HepG2 (cell line): ENCODE measurements at regions not wholly inside any gene's neighbourhood (a gene's known extent, or its start where the extent isn't known, plus 50 kb on each side); places are given as distances from the start of the nearest gene placed in this dataset.

Experiments
- ATAC-seq: fragments of 200-7000 bp; cut with Tn5 transposase; 3 replicates; pipeline ENCODE4 v1.9.1; 2020; ENCODE audit warnings: mild to moderate bottlenecking, moderate library complexity
- BruUV-seq: library from RNA; stranded (reverse); fragments of 400-500 nt; replicated peaks from 2 replicates; lab custom pipeline; 2021; lab: Mats Ljungman, UMichigan
- CTCF ChIA-PET: fragments of 300-600 bp; formaldehyde crosslinking; extraction: SDS; loops from one replicate; lab custom pipeline; 2021; ENCODE audit warnings: low total read pairs, inconsistent platforms, low intra/inter-chr PET ratio; lab: Yijun Ruan, JAX
- POLR2A ChIA-PET: fragments of 350-600 bp; sonication (Branson Sonifier 250); formaldehyde crosslinking; loops from one replicate; lab custom pipeline; 2020; ENCODE audit warnings: antibody characterized with exemption, inconsistent platforms; lab: Yijun Ruan, JAX
- DNase-seq: peaks from one replicate; pipeline ENCODE4 v3.0.0-alpha.2; 2015; ENCODE audit warnings: low spot score
- FAIRE-seq: peaks from 3 replicates; lab custom pipeline; 2011; peaks lifted over from hg19 to GRCh38; lab: Jason Lieb, UNC
- H2AFZ ChIP-seq: one replicate; pipeline ENCODE4 v1.6.1; 2011; ENCODE audit warnings: low read length, inconsistent platforms
- H3K27ac ChIP-seq: fragments of 300-600 bp; 3 replicates; pipeline ENCODE4 v1.8.0; 2011; ENCODE audit warnings: mixed run types, mild to moderate bottlenecking, mixed read lengths, low read length, inconsistent platforms; ENCODE audit not compliant: insufficient read depth; ENCODE audit errors: extremely low read length
- H3K27me3 ChIP-seq, 2 experiments: fragments of 200-600 bp in 1 of 2; 2 replicates in 1 of 2; 3 replicates in 1 of 2; pipeline versions ENCODE4 v1.6.0 to v1.8.0; 2011; ENCODE audit warnings: low read length in 2 of 2, mild to moderate bottlenecking in 2 of 2, moderate library complexity in 2 of 2, inconsistent platforms in 1 of 2; ENCODE audit not compliant: insufficient read depth in 2 of 2, control insufficient read depth in 1 of 2
- H3K36me3 ChIP-seq, 2 experiments: fragments of 200-600 bp in 1 of 2; replicated peaks in 1 of 2; 2 replicates in 1 of 2; 3 replicates in 1 of 2; pipeline versions ENCODE4 v1.5.1 to v1.8.0; 2011; ENCODE audit warnings: low read length in 2 of 2, inconsistent platforms in 1 of 2; ENCODE audit not compliant: insufficient read depth in 2 of 2, control insufficient read depth in 1 of 2
- H3K4me1 ChIP-seq: 2 replicates; pipeline ENCODE4 v1.5.1; 2012; ENCODE audit warnings: low read length, inconsistent platforms; ENCODE audit not compliant: insufficient read depth
- H3K4me2 ChIP-seq: 2 replicates; pipeline ENCODE4 v1.6.0; 2011; ENCODE audit warnings: low read depth, low read length, inconsistent platforms
- H3K4me3 ChIP-seq, 3 experiments: fragments of 200-600 bp in 1 of 3; sonication (generic), shearing (Covaris generic) in 1 of 3; replicated peaks in 1 of 3; 2 replicates each; pipeline ENCODE4 v1.5.1; 2011 to 2016; ENCODE audit warnings: low read length in 3 of 3, inconsistent platforms in 2 of 3, low read depth in 2 of 3, mild to moderate bottlenecking in 2 of 3, control low read depth in 1 of 3, mixed read lengths in 1 of 3; ENCODE audit not compliant: insufficient read depth in 1 of 3
- H3K79me2 ChIP-seq: one replicate; pipeline ENCODE4 v1.6.1; 2011; ENCODE audit warnings: low read length, inconsistent platforms; ENCODE audit not compliant: insufficient read depth
- H3K9ac ChIP-seq: 2 replicates; pipeline ENCODE4 v1.6.0; 2011; ENCODE audit warnings: mild to moderate bottlenecking, low read depth, low read length, inconsistent platforms; ENCODE audit not compliant: insufficient read depth
- H3K9me3 ChIP-seq: 2 replicates; pipeline ENCODE4 v1.5.1; 2012; ENCODE audit warnings: mild to moderate bottlenecking, low read length
- H4K20me1 ChIP-seq: 2 replicates; pipeline ENCODE4 v1.6.0; 2011; ENCODE audit warnings: inconsistent platforms, mild to moderate bottlenecking, low read length, moderate library complexity; ENCODE audit not compliant: insufficient read depth
- ATRX ChIP-seq: sonication (generic); formaldehyde crosslinking; IDR thresholded peaks from 2 replicates; pipeline ENCODE4 v1.4.0; 2020; ENCODE audit warnings: missing genetic modification reagents, borderline replicate concordance
- ELK4 ChIP-seq: sonication (generic); formaldehyde crosslinking; IDR thresholded peaks from 2 replicates; pipeline ENCODE4 v1.9.0; 2021; ENCODE audit warnings: missing genetic modification reagents, borderline replicate concordance
- NFE2L2 ChIP-seq: fragments of 150-350 bp; IDR thresholded peaks from 2 replicates; pipeline ENCODE4 v1.6.1; 2014; ENCODE audit warnings: low read length
- NR0B2 ChIP-seq: sonication (generic); formaldehyde crosslinking; IDR thresholded peaks from 2 replicates; pipeline ENCODE4 v1.4.0; 2020; ENCODE audit warnings: mild to moderate bottlenecking, missing genetic modification reagents
- PCBP1 ChIP-seq: fragments of 200-400 bp; formaldehyde crosslinking; IDR thresholded peaks from 2 replicates; pipeline ENCODE4 v1.6.1; 2017; ENCODE audit warnings: mild to moderate bottlenecking, low read depth, low read length, borderline replicate concordance
- RBAK ChIP-seq: sonication (generic); formaldehyde crosslinking; IDR thresholded peaks from 2 replicates; pipeline ENCODE4 v1.5.1; 2020; ENCODE audit warnings: mild to moderate bottlenecking, missing genetic modification reagents
- SALL1 ChIP-seq: sonication (generic); formaldehyde crosslinking; IDR thresholded peaks from 2 replicates; pipeline ENCODE4 v1.8.0; 2022; ENCODE audit warnings: mild to moderate bottlenecking, missing genetic modification reagents
- ZNF232 ChIP-seq: sonication (generic); formaldehyde crosslinking; IDR thresholded peaks from 2 replicates; pipeline ENCODE4 v1.4.0; 2020; ENCODE audit warnings: missing genetic modification reagents, borderline replicate concordance
- ZNF550 ChIP-seq: sonication (generic); formaldehyde crosslinking; IDR thresholded peaks from 2 replicates; pipeline ENCODE4 v1.4.0; 2020; ENCODE audit warnings: mild to moderate bottlenecking, missing genetic modification reagents, borderline replicate concordance
- ZSCAN12 ChIP-seq: sonication (generic); formaldehyde crosslinking; IDR thresholded peaks from 2 replicates; pipeline ENCODE4 v1.9.0; 2021; ENCODE audit warnings: mild to moderate bottlenecking, missing genetic modification reagents
- in situ Hi-C: cut with HindIII; loops from 2 replicates; pipeline ENCODE4 v1.10.0; 2017; ENCODE audit warnings: low pct_unique_long_range_greater_than_20kb; ENCODE audit not compliant: extremely low pct_ligation_motif_present
- intact Hi-C: fragments of 100-400 bp; cut with micrococcal nuclease; formaldehyde crosslinking; loops from one replicate; pipeline ENCODE4 v1.10.0; 2022; ENCODE audit not compliant: unreplicated experiment
- TF ChIP-seq, protein P1 (sequence below): sonication (generic); formaldehyde crosslinking; IDR thresholded peaks from 2 replicates; pipeline ENCODE4 v1.4.0; 2020; ENCODE audit warnings: missing genetic modification reagents, low read depth, mild to moderate bottlenecking, borderline replicate concordance
- TF ChIP-seq, protein P2 (sequence below): sonication (generic); formaldehyde crosslinking; IDR thresholded peaks from 2 replicates; pipeline ENCODE4 v1.4.0; 2020; ENCODE audit warnings: missing genetic modification reagents, mild to moderate bottlenecking, borderline replicate concordance

DNA sequence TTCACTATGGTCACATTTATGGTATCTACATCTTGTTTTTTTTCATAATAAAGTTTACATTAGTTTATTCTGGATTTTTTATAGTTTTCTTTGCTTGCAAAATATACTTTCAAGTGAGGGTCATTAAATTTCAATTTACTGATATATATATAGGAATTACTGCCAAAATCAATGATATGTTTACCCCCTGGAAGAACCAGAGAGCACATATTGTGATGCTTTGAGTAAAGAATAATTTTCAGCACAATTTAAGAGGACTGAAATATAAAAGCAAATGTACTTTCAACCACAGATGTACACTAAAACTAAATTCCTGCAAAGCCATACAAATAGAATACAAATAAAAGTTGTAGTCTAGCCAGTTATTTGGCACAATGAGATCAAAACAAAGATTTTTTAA is 242.2 kb upstream of the PCDH18 start:
- BruUV-seq: no TSS peak
- Histone ChIP-seq H3K36me3 (no peaks in the 10 kb centered on the region), H3K9ac (no peak overlapping the region), H3K27me3 (no peaks in the 10 kb centered on the region), H3K9me3 (no peaks in the 10 kb centered on the region), H3K4me3 (no peak overlapping the region), H3K4me1 (no peaks in the 10 kb centered on the region), H2AFZ (no peak overlapping the region), H3K27ac (no peak overlapping the region), H3K4me2 (no peak overlapping the region), H3K79me2 (no peaks in the 10 kb centered on the region), H4K20me1 (no peaks in the 10 kb centered on the region)
- FAIRE-seq (no peak), ATAC-seq (no peak), DNase-seq (no peak)
- in situ Hi-C loops: no loop called here
- TF ChIP-seq ELK4 (CRISPR knock-in tag) (no peak), PCBP1 (no peak), ATRX (no peak), RBAK (no peak), ZSCAN12 (no peak), NR0B2 (no peak), SALL1 (CRISPR knock-in tag) (no peak), NFE2L2 (no peak), ZNF550 (CRISPR knock-in tag) (no peak), ZNF232 (CRISPR knock-in tag) (no peak)
- TF ChIP-seq, protein P1, sequence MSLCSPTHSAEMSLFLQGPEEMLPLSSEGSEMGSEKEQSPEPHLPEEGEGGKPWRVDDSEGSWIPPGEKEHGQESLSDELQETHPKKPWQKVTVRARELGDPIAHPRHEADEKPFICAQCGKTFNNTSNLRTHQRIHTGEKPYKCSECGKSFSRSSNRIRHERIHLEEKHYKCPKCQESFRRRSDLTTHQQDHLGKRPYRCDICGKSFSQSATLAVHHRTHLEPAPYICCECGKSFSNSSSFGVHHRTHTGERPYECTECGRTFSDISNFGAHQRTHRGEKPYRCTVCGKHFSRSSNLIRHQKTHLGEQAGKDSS: no peak
- TF ChIP-seq, protein P2, sequence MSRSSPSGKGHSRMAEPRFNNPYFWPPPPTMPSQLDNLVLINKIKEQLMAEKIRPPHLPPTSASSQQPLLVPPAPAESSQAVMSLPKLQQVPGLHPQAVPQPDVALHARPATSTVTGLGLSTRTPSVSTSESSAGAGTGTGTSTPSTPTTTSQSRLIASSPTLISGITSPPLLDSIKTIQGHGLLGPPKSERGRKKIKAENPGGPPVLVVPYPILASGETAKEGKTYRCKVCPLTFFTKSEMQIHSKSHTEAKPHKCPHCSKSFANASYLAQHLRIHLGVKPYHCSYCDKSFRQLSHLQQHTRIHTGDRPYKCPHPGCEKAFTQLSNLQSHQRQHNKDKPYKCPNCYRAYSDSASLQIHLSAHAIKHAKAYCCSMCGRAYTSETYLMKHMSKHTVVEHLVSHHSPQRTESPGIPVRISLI: no peak
- POLR2A ChIA-PET: no interaction called here
- CTCF ChIA-PET: no interaction called here
- intact Hi-C loops: no loop called here
